ENCODE measurements at regions not wholly inside any gene's neighbourhood (a gene's known extent, or its start where the extent isn't known, plus 50 kb on each side); places are given as distances from the start of the nearest gene placed in this dataset.

- DNase-seq: peak; percentile 26
- Histone ChIP-seq H3K9ac (no peak overlapping the region), H3K27me3 (replicated peaks; ENCODE audit: insufficient read depth) (no peaks in the 10 kb centered on the region), H3K4me2 (ENCODE audit: unreplicated experiment) (no peak overlapping the region), H3K4me3 (no peak overlapping the region), H3K79me2 (ENCODE audit: insufficient read depth) (no peaks in the 10 kb centered on the region), H4K20me1 (ENCODE audit: insufficient read depth) (no peaks in the 10 kb centered on the region), H2AFZ (no peak overlapping the region), H3K4me1 (ENCODE audit: insufficient read depth) (peaks cover 36% of the 10 kb centered on the region), H3K36me3 (ENCODE audit: low read depth) (no peaks in the 10 kb centered on the region), H3K9me3 (ENCODE audit: low read depth) (no peaks in the 10 kb centered on the region), H3K9me2 (ENCODE audit: insufficient read depth) (no peaks in the 10 kb centered on the region), H3K27ac (peak overlapping the region; percentile 59), H3F3A (ENCODE audit: insufficient read depth) (peaks cover 30% of the 10 kb centered on the region)
- 41% methylated on average over 3 of the region's 3 CpGs for WGBS, 2 experiments (ENCODE audit: low coverage in 1 of 2, low lambda C conversion rate in 2 of 2, missing lambda C conversion rate in 2 of 2)
- in situ Hi-C loops (cut with MboI): no loop called here
- TF ChIP-seq EZH2phosphoT487 (IDR thresholded peaks at IDR 0.05; ENCODE audit: insufficient read depth, low read depth) (no peak), EZH2 (IDR thresholded peaks at IDR 0.05; ENCODE audit: insufficient read depth, poor library complexity, severe bottlenecking) (no peak)
These were observed 116.6 kb downstream of the C16orf95 start for GRCh38 chr16:87200637-87201036.

- WGBS, 2 experiments (ENCODE audit: low coverage in 1 of 2, low lambda C conversion rate in 2 of 2, missing lambda C conversion rate in 2 of 2): 0 to 1% methylated on average over 5 of the region's 5 CpGs
- H3K9ac ChIP-seq: no peak overlapping the region
- no peak overlapping the region for H3K4me3 ChIP-seq
- peaks cover 40% of the 10 kb centered on the region for H3K4me1 ChIP-seq (ENCODE audit: insufficient read depth)
- H3F3A ChIP-seq (ENCODE audit: insufficient read depth): peaks cover 34% of the 10 kb centered on the region
- H3K9me2 ChIP-seq (ENCODE audit: insufficient read depth): no peaks in the 10 kb centered on the region
- no peak overlapping the region for H3K4me2 ChIP-seq (ENCODE audit: unreplicated experiment)
- H4K20me1 ChIP-seq (ENCODE audit: insufficient read depth): no peaks in the 10 kb centered on the region
- H3K27ac ChIP-seq: peak overlapping the region; percentile 59
- H3K36me3 ChIP-seq (ENCODE audit: low read depth): no peaks in the 10 kb centered on the region
- H2AFZ ChIP-seq: no peak overlapping the region
- no peak for TF ChIP-seq EZH2phosphoT487 (IDR thresholded peaks at IDR 0.05; ENCODE audit: insufficient read depth, low read depth)
- no peak for TF ChIP-seq EZH2 (IDR thresholded peaks at IDR 0.05; ENCODE audit: insufficient read depth, poor library complexity, severe bottlenecking)
- H3K27me3 ChIP-seq (replicated peaks; ENCODE audit: insufficient read depth): no peaks in the 10 kb centered on the region
- in situ Hi-C loops (cut with MboI): no loop called here
- peak; percentile 99 for DNase-seq
- no peaks in the 10 kb centered on the region for H3K79me2 ChIP-seq (ENCODE audit: insufficient read depth)
- H3K9me3 ChIP-seq (ENCODE audit: low read depth): no peaks in the 10 kb centered on the region
These were observed 116.1 kb downstream of the C16orf95 start for GRCh38 chr16:87201052-87201451.

GRCh38 chr16:87201790-87202189, 115.4 kb downstream of the C16orf95 start:
- TF ChIP-seq EZH2phosphoT487 (IDR thresholded peaks at IDR 0.05; ENCODE audit: insufficient read depth, low read depth): no peak
- TF ChIP-seq EZH2 (IDR thresholded peaks at IDR 0.05; ENCODE audit: insufficient read depth, poor library complexity, severe bottlenecking): no peak
- H4K20me1 ChIP-seq (ENCODE audit: insufficient read depth): no peaks in the 10 kb centered on the region
- WGBS, 2 experiments (ENCODE audit: low coverage in 1 of 2, low lambda C conversion rate in 2 of 2, missing lambda C conversion rate in 2 of 2): 98 to 100% methylated on average over 2 of the region's 2 CpGs
- DNase-seq: no peak
- no peaks in the 10 kb centered on the region for H3K36me3 ChIP-seq (ENCODE audit: low read depth)
- H3K27ac ChIP-seq: peak overlapping the region; percentile 59
- no peak overlapping the region for H3K4me3 ChIP-seq
- no peaks in the 10 kb centered on the region for H3K27me3 ChIP-seq (replicated peaks; ENCODE audit: insufficient read depth)
- peaks cover 48% of the 10 kb centered on the region for H3K4me1 ChIP-seq (ENCODE audit: insufficient read depth)
- H3K4me2 ChIP-seq (ENCODE audit: unreplicated experiment): no peak overlapping the region
- H3K79me2 ChIP-seq (ENCODE audit: insufficient read depth): no peaks in the 10 kb centered on the region
- H2AFZ ChIP-seq: no peak overlapping the region
- H3K9ac ChIP-seq: no peak overlapping the region
- in situ Hi-C loops (cut with MboI): no loop called here
- H3K9me3 ChIP-seq (ENCODE audit: low read depth): no peaks in the 10 kb centered on the region
- peaks cover 42% of the 10 kb centered on the region for H3F3A ChIP-seq (ENCODE audit: insufficient read depth)
- H3K9me2 ChIP-seq (ENCODE audit: insufficient read depth): no peaks in the 10 kb centered on the region

- Histone ChIP-seq H2AFZ (no peak overlapping the region), H3K4me3 (no peak overlapping the region), H3K27me3 (replicated peaks; ENCODE audit: insufficient read depth) (no peaks in the 10 kb centered on the region), H3K27ac (peak overlapping the region; percentile 59), H4K20me1 (ENCODE audit: insufficient read depth) (no peaks in the 10 kb centered on the region), H3K9me2 (ENCODE audit: insufficient read depth) (no peaks in the 10 kb centered on the region), H3K9ac (no peak overlapping the region), H3K4me1 (ENCODE audit: insufficient read depth) (peaks cover 53% of the 10 kb centered on the region), H3F3A (ENCODE audit: insufficient read depth) (peaks cover 47% of the 10 kb centered on the region), H3K36me3 (ENCODE audit: low read depth) (no peaks in the 10 kb centered on the region), H3K4me2 (ENCODE audit: unreplicated experiment) (peak overlapping the region; percentile 21), H3K9me3 (ENCODE audit: low read depth) (no peaks in the 10 kb centered on the region), H3K79me2 (ENCODE audit: insufficient read depth) (no peaks in the 10 kb centered on the region)
- TF ChIP-seq EZH2phosphoT487 (IDR thresholded peaks at IDR 0.05; ENCODE audit: insufficient read depth, low read depth): no peak
- TF ChIP-seq EZH2 (IDR thresholded peaks at IDR 0.05; ENCODE audit: insufficient read depth, poor library complexity, severe bottlenecking): no peak
- peak; percentile 70 for DNase-seq
- 55 to 64% methylated on average over 4 of the region's 4 CpGs for WGBS, 2 experiments (ENCODE audit: low coverage in 1 of 2, low lambda C conversion rate in 2 of 2, missing lambda C conversion rate in 2 of 2)
- in situ Hi-C loops (cut with MboI): no loop called here
These were observed 114.8 kb downstream of the C16orf95 start for GRCh38 chr16:87202346-87202745.

All from GM23248 (cell line).